Liver (tissue), 8 donors: ENCODE measurements at regions not wholly inside any gene's neighbourhood (a gene's known extent, or its start where the extent isn't known, plus 50 kb on each side); places are given as distances from the start of the nearest gene placed in this dataset.

Source experiments
- DNase-seq: peaks from one replicate; pipeline ENCODE4 v3.0.0-alpha.2; 2017; ENCODE audit warnings: low spot score
- H3K27ac ChIP-seq, 2 donors: one replicate each; pipeline ENCODE4 v1.7.0; 2013; ENCODE audit warnings: inconsistent platforms in 2 of 2, low read length in 2 of 2, control low read depth in 1 of 2, low read depth in 1 of 2, mild to moderate bottlenecking in 1 of 2
- H3K27me3 ChIP-seq, 4 donors: one replicate each; pipeline versions ENCODE4 v1.6.1 to v1.7.0; 2013; ENCODE audit warnings: low read length in 3 of 4, inconsistent platforms in 1 of 4, mild to moderate bottlenecking in 1 of 4, moderate library complexity in 1 of 4; ENCODE audit not compliant: control insufficient read depth in 4 of 4, insufficient read depth in 4 of 4
- H3K36me3 ChIP-seq, 4 donors: one replicate each; pipeline versions ENCODE4 v1.6.1 to v1.7.0; 2013; ENCODE audit warnings: low read length in 3 of 4, mild to moderate bottlenecking in 3 of 4, low read depth in 1 of 4, moderate library complexity in 1 of 4; ENCODE audit not compliant: control insufficient read depth in 4 of 4, insufficient read depth in 3 of 4
- H3K4me1 ChIP-seq, 4 donors: one replicate each; pipeline versions ENCODE4 v1.6.1 to v1.7.0; 2013; ENCODE audit warnings: low read length in 3 of 4, mild to moderate bottlenecking in 3 of 4, moderate library complexity in 1 of 4; ENCODE audit not compliant: control insufficient read depth in 4 of 4, insufficient read depth in 4 of 4
- H3K4me3 ChIP-seq, 3 donors: one replicate each; pipeline versions ENCODE4 v1.6.1 to v1.7.0; 2013; ENCODE audit warnings: low read length in 3 of 3, control low read depth in 1 of 3, low read depth in 1 of 3, mild to moderate bottlenecking in 1 of 3
- H3K9ac ChIP-seq, 2 donors: one replicate each; pipeline ENCODE4 v1.7.0; 2013; ENCODE audit warnings: low read length in 2 of 2, mild to moderate bottlenecking in 2 of 2, moderate library complexity in 2 of 2, control low read depth in 1 of 2, low read depth in 1 of 2
- H3K9me3 ChIP-seq, 4 donors: one replicate each; pipeline versions ENCODE4 v1.6.1 to v1.7.0; 2013; ENCODE audit warnings: low read length in 3 of 4; ENCODE audit not compliant: control insufficient read depth in 4 of 4
- FOXA1 ChIP-seq: IDR thresholded peaks from 2 replicates; pipeline ENCODE4 v1.6.1; 2016; ENCODE audit warnings: antibody characterized with exemption
- FOXA2 ChIP-seq: IDR thresholded peaks from 2 replicates; pipeline ENCODE4 v1.6.1; 2016; ENCODE audit warnings: antibody characterized with exemption
- GABPA ChIP-seq, 2 donors: IDR thresholded peaks in 1 of 2; conservative IDR thresholded peaks in 1 of 2; 2 replicates each; pipeline ENCODE4 v1.6.1; 2016; ENCODE audit warnings: antibody characterized with exemption in 2 of 2, mild to moderate bottlenecking in 1 of 2, moderate library complexity in 1 of 2
- HNF4A ChIP-seq, 2 donors: conservative IDR thresholded peaks; 2 replicates each; pipeline ENCODE4 v1.6.1; 2016; ENCODE audit warnings: antibody characterized with exemption in 2 of 2, mild to moderate bottlenecking in 2 of 2
- HNF4G ChIP-seq: IDR thresholded peaks from 2 replicates; pipeline ENCODE4 v1.6.1; 2016; ENCODE audit warnings: antibody characterized with exemption
- JUND ChIP-seq, 2 donors: IDR thresholded peaks; 2 replicates each; pipeline ENCODE4 v1.6.1; 2016; ENCODE audit warnings: antibody characterized with exemption in 2 of 2
- RAD21 ChIP-seq, 2 donors: IDR thresholded peaks; 2 replicates each; pipeline ENCODE4 v1.6.1; 2016; ENCODE audit warnings: antibody characterized with exemption in 2 of 2, mild to moderate bottlenecking in 2 of 2
- RXRA ChIP-seq, 2 donors: IDR thresholded peaks; 2 replicates each; pipeline ENCODE4 v1.6.1; 2017 to 2018; ENCODE audit warnings: antibody characterized with exemption in 2 of 2, mild to moderate bottlenecking in 1 of 2
- SP1 ChIP-seq: IDR thresholded peaks from 2 replicates; pipeline ENCODE4 v1.6.1; 2018; ENCODE audit warnings: antibody characterized with exemption, mild to moderate bottlenecking
- TAF1 ChIP-seq: conservative IDR thresholded peaks from 2 replicates; pipeline ENCODE4 v1.6.1; 2016; ENCODE audit warnings: antibody characterized with exemption, mild to moderate bottlenecking
- YY1 ChIP-seq: IDR thresholded peaks from 2 replicates; pipeline ENCODE4 v1.6.1; 2016; ENCODE audit warnings: antibody characterized with exemption, mild to moderate bottlenecking
- WGBS: extraction: QIAGEN DNeasy Blood & Tissue Kit; methylation state at CpG from one replicate; pipeline ENCODE4 v1.1.7; 2013; 5-methylcytosine and 5-hydroxymethylcytosine counted together
- TF ChIP-seq, protein P1 (sequence below): IDR thresholded peaks from 2 replicates; pipeline ENCODE4 v1.6.1; 2016; ENCODE audit warnings: antibody characterized with exemption
- TF ChIP-seq, protein P2 (sequence below): IDR thresholded peaks from 2 replicates; pipeline ENCODE4 v1.6.1; 2016; ENCODE audit warnings: antibody characterized with exemption
- TF ChIP-seq, protein P3 (sequence below): IDR thresholded peaks from 2 replicates; pipeline ENCODE4 v1.6.1; 2016; ENCODE audit warnings: antibody characterized with exemption, mild to moderate bottlenecking
- TF ChIP-seq, protein P4 (sequence below): IDR thresholded peaks from 2 replicates; pipeline ENCODE4 v1.6.1; 2016; ENCODE audit warnings: antibody characterized with exemption
- TF ChIP-seq, protein P5 (sequence below): fragments of 150-350 bp; IDR thresholded peaks from 2 replicates; pipeline ENCODE4 v1.5.1; 2017; ENCODE audit warnings: improper control_type of control experiment, low read depth, low read length; ENCODE audit not compliant: missing input control
- donor health status: healthy.
- donor health status: healthy.
- donor health status: healthy.
- donor health status: healthy.
- donor health status: healthy.

DNA sequence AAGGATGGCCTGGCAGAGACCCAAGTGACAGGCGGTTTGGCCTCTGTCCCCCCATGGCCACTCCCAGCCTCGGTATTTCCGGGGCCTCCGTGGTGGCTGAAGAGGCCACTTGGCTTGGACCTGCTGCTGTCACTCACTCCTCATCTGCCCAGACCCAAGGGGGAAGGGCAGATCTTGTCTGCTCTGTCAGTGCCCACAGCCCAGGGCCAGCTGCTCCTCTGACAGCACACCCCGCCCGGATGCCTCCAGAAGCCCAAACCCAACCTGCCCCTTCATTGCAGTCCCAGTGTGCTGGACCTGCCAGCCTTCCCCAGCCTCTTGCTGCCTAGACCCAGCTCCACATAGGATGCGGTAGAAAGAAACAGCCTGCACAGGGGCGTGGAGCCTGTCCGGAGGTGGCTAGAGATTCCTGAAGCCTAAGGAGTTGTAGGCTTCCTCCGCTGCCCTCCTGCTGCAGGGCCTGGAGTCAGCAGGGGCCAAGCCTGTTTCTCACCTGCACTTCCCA, 52.0 kb downstream of the MAGEF1 start:
- WGBS: 83% methylated on average over 10 of the region's 10 CpGs
- H3K27ac ChIP-seq: no peak overlapping the region
- DNase-seq: no peak

More for the DNA sequence above, 52.0 kb downstream of the MAGEF1 start:
- H3K9me3 ChIP-seq: no peaks in the 10 kb centered on the region
- H3K9ac ChIP-seq: no peak overlapping the region
- H3K4me1 ChIP-seq: no peaks in the 10 kb centered on the region
- TF ChIP-seq RAD21 (IDR thresholded peaks at IDR 0.05): no peak
- no peak for TF ChIP-seq RXRA (IDR thresholded peaks at IDR 0.05)
- TF ChIP-seq, protein P1, sequence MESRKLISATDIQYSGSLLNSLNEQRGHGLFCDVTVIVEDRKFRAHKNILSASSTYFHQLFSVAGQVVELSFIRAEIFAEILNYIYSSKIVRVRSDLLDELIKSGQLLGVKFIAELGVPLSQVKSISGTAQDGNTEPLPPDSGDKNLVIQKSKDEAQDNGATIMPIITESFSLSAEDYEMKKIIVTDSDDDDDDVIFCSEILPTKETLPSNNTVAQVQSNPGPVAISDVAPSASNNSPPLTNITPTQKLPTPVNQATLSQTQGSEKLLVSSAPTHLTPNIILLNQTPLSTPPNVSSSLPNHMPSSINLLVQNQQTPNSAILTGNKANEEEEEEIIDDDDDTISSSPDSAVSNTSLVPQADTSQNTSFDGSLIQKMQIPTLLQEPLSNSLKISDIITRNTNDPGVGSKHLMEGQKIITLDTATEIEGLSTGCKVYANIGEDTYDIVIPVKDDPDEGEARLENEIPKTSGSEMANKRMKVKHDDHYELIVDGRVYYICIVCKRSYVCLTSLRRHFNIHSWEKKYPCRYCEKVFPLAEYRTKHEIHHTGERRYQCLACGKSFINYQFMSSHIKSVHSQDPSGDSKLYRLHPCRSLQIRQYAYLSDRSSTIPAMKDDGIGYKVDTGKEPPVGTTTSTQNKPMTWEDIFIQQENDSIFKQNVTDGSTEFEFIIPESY: no peak
- TF ChIP-seq, protein P2, sequence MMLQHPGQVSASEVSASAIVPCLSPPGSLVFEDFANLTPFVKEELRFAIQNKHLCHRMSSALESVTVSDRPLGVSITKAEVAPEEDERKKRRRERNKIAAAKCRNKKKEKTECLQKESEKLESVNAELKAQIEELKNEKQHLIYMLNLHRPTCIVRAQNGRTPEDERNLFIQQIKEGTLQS: no peak
- no peak for TF ChIP-seq JUND (IDR thresholded peaks at IDR 0.05)
- TF ChIP-seq HNF4A (conservative IDR thresholded peaks at IDR 0.05): no peak
- TF ChIP-seq, protein P3, sequence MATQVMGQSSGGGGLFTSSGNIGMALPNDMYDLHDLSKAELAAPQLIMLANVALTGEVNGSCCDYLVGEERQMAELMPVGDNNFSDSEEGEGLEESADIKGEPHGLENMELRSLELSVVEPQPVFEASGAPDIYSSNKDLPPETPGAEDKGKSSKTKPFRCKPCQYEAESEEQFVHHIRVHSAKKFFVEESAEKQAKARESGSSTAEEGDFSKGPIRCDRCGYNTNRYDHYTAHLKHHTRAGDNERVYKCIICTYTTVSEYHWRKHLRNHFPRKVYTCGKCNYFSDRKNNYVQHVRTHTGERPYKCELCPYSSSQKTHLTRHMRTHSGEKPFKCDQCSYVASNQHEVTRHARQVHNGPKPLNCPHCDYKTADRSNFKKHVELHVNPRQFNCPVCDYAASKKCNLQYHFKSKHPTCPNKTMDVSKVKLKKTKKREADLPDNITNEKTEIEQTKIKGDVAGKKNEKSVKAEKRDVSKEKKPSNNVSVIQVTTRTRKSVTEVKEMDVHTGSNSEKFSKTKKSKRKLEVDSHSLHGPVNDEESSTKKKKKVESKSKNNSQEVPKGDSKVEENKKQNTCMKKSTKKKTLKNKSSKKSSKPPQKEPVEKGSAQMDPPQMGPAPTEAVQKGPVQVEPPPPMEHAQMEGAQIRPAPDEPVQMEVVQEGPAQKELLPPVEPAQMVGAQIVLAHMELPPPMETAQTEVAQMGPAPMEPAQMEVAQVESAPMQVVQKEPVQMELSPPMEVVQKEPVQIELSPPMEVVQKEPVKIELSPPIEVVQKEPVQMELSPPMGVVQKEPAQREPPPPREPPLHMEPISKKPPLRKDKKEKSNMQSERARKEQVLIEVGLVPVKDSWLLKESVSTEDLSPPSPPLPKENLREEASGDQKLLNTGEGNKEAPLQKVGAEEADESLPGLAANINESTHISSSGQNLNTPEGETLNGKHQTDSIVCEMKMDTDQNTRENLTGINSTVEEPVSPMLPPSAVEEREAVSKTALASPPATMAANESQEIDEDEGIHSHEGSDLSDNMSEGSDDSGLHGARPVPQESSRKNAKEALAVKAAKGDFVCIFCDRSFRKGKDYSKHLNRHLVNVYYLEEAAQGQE: no peak
- TF ChIP-seq, protein P4, sequence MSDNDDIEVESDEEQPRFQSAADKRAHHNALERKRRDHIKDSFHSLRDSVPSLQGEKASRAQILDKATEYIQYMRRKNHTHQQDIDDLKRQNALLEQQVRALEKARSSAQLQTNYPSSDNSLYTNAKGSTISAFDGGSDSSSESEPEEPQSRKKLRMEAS: no peak
- no peak for TF ChIP-seq SP1
- no peak for TF ChIP-seq TAF1
- TF ChIP-seq, protein P5, sequence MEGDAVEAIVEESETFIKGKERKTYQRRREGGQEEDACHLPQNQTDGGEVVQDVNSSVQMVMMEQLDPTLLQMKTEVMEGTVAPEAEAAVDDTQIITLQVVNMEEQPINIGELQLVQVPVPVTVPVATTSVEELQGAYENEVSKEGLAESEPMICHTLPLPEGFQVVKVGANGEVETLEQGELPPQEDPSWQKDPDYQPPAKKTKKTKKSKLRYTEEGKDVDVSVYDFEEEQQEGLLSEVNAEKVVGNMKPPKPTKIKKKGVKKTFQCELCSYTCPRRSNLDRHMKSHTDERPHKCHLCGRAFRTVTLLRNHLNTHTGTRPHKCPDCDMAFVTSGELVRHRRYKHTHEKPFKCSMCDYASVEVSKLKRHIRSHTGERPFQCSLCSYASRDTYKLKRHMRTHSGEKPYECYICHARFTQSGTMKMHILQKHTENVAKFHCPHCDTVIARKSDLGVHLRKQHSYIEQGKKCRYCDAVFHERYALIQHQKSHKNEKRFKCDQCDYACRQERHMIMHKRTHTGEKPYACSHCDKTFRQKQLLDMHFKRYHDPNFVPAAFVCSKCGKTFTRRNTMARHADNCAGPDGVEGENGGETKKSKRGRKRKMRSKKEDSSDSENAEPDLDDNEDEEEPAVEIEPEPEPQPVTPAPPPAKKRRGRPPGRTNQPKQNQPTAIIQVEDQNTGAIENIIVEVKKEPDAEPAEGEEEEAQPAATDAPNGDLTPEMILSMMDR: no peak
- no peak for TF ChIP-seq YY1
- no peak for TF ChIP-seq GABPA (IDR thresholded peaks at IDR 0.05 in 1 of 2, conservative IDR thresholded peaks at IDR 0.05 in 1 of 2)
- no peak for TF ChIP-seq FOXA1
- no peak for TF ChIP-seq FOXA2
- TF ChIP-seq HNF4G: no peak
- no peaks in the 10 kb centered on the region for H3K27me3 ChIP-seq
- H3K4me3 ChIP-seq: no peak overlapping the region
- H3K36me3 ChIP-seq: no peaks in the 10 kb centered on the region
